ENCODE measurements at regions not wholly inside any gene's neighbourhood (a gene's known extent, or its start where the extent isn't known, plus 50 kb on each side); places are given as distances from the start of the nearest gene placed in this dataset.

GRCh38 chr2:22996911-22997310 is 388.1 kb upstream of the KLHL29 start:
- no peak for TF ChIP-seq CTCF (IDR thresholded peaks at IDR 0.05)
- TF ChIP-seq POLR2A (IDR thresholded peaks at IDR 0.05), result no peak

All from heart left ventricle (tissue), 13 donors.